Nephron progenitor cell (in vitro differentiated cells): ENCODE measurements at regions not wholly inside any gene's neighbourhood (a gene's known extent, or its start where the extent isn't known, plus 50 kb on each side); places are given as distances from the start of the nearest gene placed in this dataset.

Source experiments
- DNase-seq: peaks from one replicate; pipeline ENCODE4 v3.0.0; 2021
- H3K27ac Mint-ChIP-seq: 2 replicates; pipeline ENCODE4 v1.8.0; 2021; ENCODE audit warnings: mild to moderate bottlenecking, moderate library complexity, mixed read lengths
- H3K27me3 Mint-ChIP-seq: 2 replicates; pipeline ENCODE4 v1.8.0; 2021; ENCODE audit warnings: mild to moderate bottlenecking, low read depth, mixed read lengths; ENCODE audit not compliant: poor library complexity
- H3K36me3 Mint-ChIP-seq: 2 replicates; pipeline ENCODE4 v1.8.0; 2021; ENCODE audit warnings: low read depth, mixed read lengths
- H3K4me1 Mint-ChIP-seq: 2 replicates; pipeline ENCODE4 v1.8.0; 2021; ENCODE audit warnings: mixed read lengths
- H3K4me3 Mint-ChIP-seq: 2 replicates; pipeline ENCODE4 v1.8.0; 2021; ENCODE audit warnings: mild to moderate bottlenecking, moderate library complexity, mixed read lengths
- H3K9me3 Mint-ChIP-seq: 2 replicates; pipeline ENCODE4 v1.8.0; 2021; ENCODE audit warnings: mild to moderate bottlenecking, moderate library complexity, mixed read lengths
- CTCF ChIP-seq: fragments of 200-600 bp; sonication (generic); IDR thresholded peaks from 2 replicates; pipeline ENCODE4 v1.5.0; 2021; ENCODE audit warnings: antibody characterized with exemption

GRCh38 chr13:40484974-40485373 is 181.5 kb downstream of the FOXO1 start:
- DNase-seq: no peak
- Mint-ChIP-seq H3K27me3 (peaks cover 12% of the 10 kb centered on the region), H3K9me3 (no peaks in the 10 kb centered on the region), H3K27ac (no peak overlapping the region), H3K36me3 (no peaks in the 10 kb centered on the region), H3K4me1 (peaks cover 28% of the 10 kb centered on the region), H3K4me3 (no peak overlapping the region)
- no peak for TF ChIP-seq CTCF

GRCh38 chr13:40485611-40486517 is 180.6 kb downstream of the FOXO1 start:
- no peak for DNase-seq
- peaks cover 21% of the 10 kb centered on the region for H3K4me1 Mint-ChIP-seq
- no peaks in the 10 kb centered on the region for H3K36me3 Mint-ChIP-seq
- H3K27ac Mint-ChIP-seq: peak overlapping the region; percentile 39
- peaks cover 12% of the 10 kb centered on the region for H3K27me3 Mint-ChIP-seq
- TF ChIP-seq CTCF: no peak
- H3K4me3 Mint-ChIP-seq: no peak overlapping the region
- no peaks in the 10 kb centered on the region for H3K9me3 Mint-ChIP-seq

GRCh38 chr13:40486518-40487163 is 179.8 kb downstream of the FOXO1 start:
- H3K27ac Mint-ChIP-seq: peak overlapping the region; percentile 39
- H3K4me1 Mint-ChIP-seq: peaks cover 19% of the 10 kb centered on the region
- H3K27me3 Mint-ChIP-seq: peaks cover 12% of the 10 kb centered on the region
- no peaks in the 10 kb centered on the region for H3K9me3 Mint-ChIP-seq
- no peaks in the 10 kb centered on the region for H3K36me3 Mint-ChIP-seq
- TF ChIP-seq CTCF: no peak
- no peak for DNase-seq
- H3K4me3 Mint-ChIP-seq: no peak overlapping the region

- no peak for TF ChIP-seq CTCF
- Mint-ChIP-seq H3K4me1 (peaks cover 21% of the 10 kb centered on the region), H3K27me3 (peaks cover 9% of the 10 kb centered on the region), H3K27ac (no peak overlapping the region), H3K9me3 (no peaks in the 10 kb centered on the region), H3K4me3 (no peak overlapping the region), H3K36me3 (no peaks in the 10 kb centered on the region)
- DNase-seq: no peak
Observed at GRCh38 chr13:40488869-40489391, 177.5 kb downstream of the FOXO1 start.

GRCh38 chr13:40490086-40490758 is 176.2 kb downstream of the FOXO1 start:
- H3K4me1 Mint-ChIP-seq: peaks cover 21% of the 10 kb centered on the region
- H3K36me3 Mint-ChIP-seq: no peaks in the 10 kb centered on the region
- H3K27ac Mint-ChIP-seq: no peak overlapping the region
- no peak for DNase-seq
- TF ChIP-seq CTCF: no peak
- no peaks in the 10 kb centered on the region for H3K9me3 Mint-ChIP-seq
- no peak overlapping the region for H3K4me3 Mint-ChIP-seq
- H3K27me3 Mint-ChIP-seq: peaks cover 7% of the 10 kb centered on the region
